Transverse colon (tissue), 4 donors: ENCODE measurements at regions not wholly inside any gene's neighbourhood (a gene's known extent, or its start where the extent isn't known, plus 50 kb on each side); places are given as distances from the start of the nearest gene placed in this dataset.
A peak's percentile ranks its signal among the peaks of the same experiment; 100 is the strongest.
"Not testable (repeated sequence)": the region's sequence is repeated elsewhere in the genome, so short reads cannot be mapped to it uniquely, and the experiment has no call there.

Source experiments
- DNase-seq: peaks from one replicate; pipeline ENCODE4 v3.0.0-alpha.2; 2019
- H3K27ac ChIP-seq, 4 donors: fragments of 200-600 bp; sonication (generic); 2 replicates each; pipeline ENCODE4 v1.5.1; 2016 to 2018; ENCODE audit warnings: inconsistent platforms in 4 of 4
- H3K27me3 ChIP-seq: fragments of 200-600 bp; sonication (generic); 2 replicates; pipeline ENCODE4 v1.5.1; 2017; ENCODE audit warnings: inconsistent platforms
- H3K36me3 ChIP-seq, 4 donors: fragments of 200-600 bp; sonication (generic); 2 replicates each; pipeline ENCODE4 v1.5.1; 2017 to 2019; ENCODE audit warnings: inconsistent platforms in 4 of 4
- H3K4me1 ChIP-seq, 4 donors: fragments of 200-600 bp; sonication (generic); 2 replicates each; pipeline ENCODE4 v1.5.1; 2017 to 2020; ENCODE audit warnings: inconsistent platforms in 4 of 4
- H3K4me3 ChIP-seq, 4 donors: fragments of 200-600 bp; sonication (generic); 1 replicate in 1 of 4; 2 replicates in 3 of 4; pipeline versions ENCODE4 v1.5.1 to v1.6.1; 2017 to 2019; ENCODE audit warnings: inconsistent platforms in 4 of 4
- H3K9me3 ChIP-seq, 2 donors: fragments of 200-600 bp; sonication (generic); 2 replicates each; pipeline ENCODE4 v1.5.1; 2017 to 2019; ENCODE audit warnings: inconsistent platforms in 2 of 2
- CTCF ChIP-seq, 5 experiments: fragments of 200-600 bp in 3 of 5; fragments of 450-650 bp in 2 of 5; sonication (generic) in 3 of 5; IDR thresholded peaks; 1 replicate in 2 of 5; 2 replicates in 3 of 5; pipeline ENCODE4 v1.5.1; 2016 to 2017; ENCODE audit warnings: antibody characterized with exemption in 5 of 5, inconsistent platforms in 3 of 5, mild to moderate bottlenecking in 2 of 5, moderate library complexity in 1 of 5
- EP300 ChIP-seq: sonication (generic); formaldehyde crosslinking; IDR thresholded peaks from one replicate; pipeline ENCODE4 v1.6.1; 2017; ENCODE audit warnings: antibody characterized with exemption, low read depth
- POLR2A ChIP-seq: fragments of 450-650 bp; IDR thresholded peaks from one replicate; pipeline ENCODE4 v1.6.1; 2016; ENCODE audit warnings: antibody characterized with exemption, mild to moderate bottlenecking, moderate library complexity
- POLR2AphosphoS5 ChIP-seq, 3 donors: sonication (generic); formaldehyde crosslinking; IDR thresholded peaks; one replicate each; pipeline ENCODE4 v1.6.1; 2016; ENCODE audit warnings: antibody characterized with exemption in 3 of 3
- WGBS, 2 donors: methylation state at CpG; one replicate each; pipeline ENCODE4 v1.1.5; 2018; ENCODE audit warnings: low coverage in 1 of 2; 5-methylcytosine and 5-hydroxymethylcytosine counted together
- in situ Hi-C, 4 donors: fragments of 200-750 bp; cut with MboI; loops; one replicate each; pipeline versions ENCODE4 v1.15.0 to v1.15.1; 2017; ENCODE audit warnings: low sequenced_read_pairs in 3 of 4, low pct_ligation_motif_present in 1 of 4, low pct_unique_long_range_greater_than_20kb in 1 of 4
- intact Hi-C: fragments of 100-400 bp; cut with DNase I; formaldehyde crosslinking; loops from one replicate; pipeline ENCODE4 v1.15.1; 2023; ENCODE audit warnings: low total_unique reads

- Histone ChIP-seq H3K4me3 (no peak overlapping the region), H3K27ac (no peak overlapping the region), H3K27me3 (no peaks in the 10 kb centered on the region), H3K4me1 (no peaks in the 10 kb centered on the region), H3K9me3 (no peaks in the 10 kb centered on the region), H3K36me3 (no peaks in the 10 kb centered on the region)
- in situ Hi-C loops, result no loop called here
- intact Hi-C loops, result no loop called here
- TF ChIP-seq POLR2A (no peak), CTCF (IDR thresholded peaks at IDR 0.05) (no peak), EP300 (no peak), POLR2AphosphoS5 (IDR thresholded peaks at IDR 0.05) (no peak)
- WGBS, 2 donors, result 90% methylated on average over 6 of the region's 6 CpGs; no CpG with 5 or more reads in 1 of the 2 donors
- no peak for DNase-seq
Observed at GRCh38 chr15:62250978-62251377, 85.9 kb upstream of the C2CD4B start.

GRCh38 chr15:62253294-62253693 lies 88.2 kb upstream of the C2CD4B start:
- H3K4me1 ChIP-seq, result no peaks in the 10 kb centered on the region
- no peak for DNase-seq
- H3K27ac ChIP-seq, result no peak overlapping the region
- H3K9me3 ChIP-seq, result no peaks in the 10 kb centered on the region
- H3K27me3 ChIP-seq, result no peaks in the 10 kb centered on the region
- intact Hi-C loops (no loop called here), in situ Hi-C loops (no loop called here)
- no peaks in the 10 kb centered on the region for H3K36me3 ChIP-seq
- TF ChIP-seq CTCF (IDR thresholded peaks at IDR 0.05) (no peak), POLR2AphosphoS5 (IDR thresholded peaks at IDR 0.05) (no peak), POLR2A (no peak)
- no peak overlapping the region for H3K4me3 ChIP-seq
- 76% methylated on average over 5 of the region's 5 CpGs; no CpG with 5 or more reads in 1 of the 2 donors for WGBS, 2 donors

- intact Hi-C loops, result no loop called here
- DNase-seq, result peak; percentile 75
- no peak for TF ChIP-seq POLR2AphosphoS5 (IDR thresholded peaks at IDR 0.05)
- TF ChIP-seq CTCF (IDR thresholded peaks at IDR 0.05), result peak; percentile 45 to 61 (median 55)
Observed at GRCh38 chr15:62254137-62254934, 89.3 kb upstream of the C2CD4B start.

GRCh38 chr15:62256430-62256829 lies 91.3 kb upstream of the C2CD4B start:
- 84 to 100% methylated on average over 2 of the region's 2 CpGs for WGBS, 2 donors
- DNase-seq, in situ Hi-C loops, H3K36me3 ChIP-seq, H3K4me3 ChIP-seq, intact Hi-C loops, H3K9me3 ChIP-seq, H3K27ac ChIP-seq, H3K27me3 ChIP-seq, H3K4me1 ChIP-seq: not testable (repeated sequence)

More at GRCh38 chr15:62254137-62254934, 89.3 kb upstream of the C2CD4B start:
- in situ Hi-C loops, result no loop called here
- no peak overlapping the region for H3K4me3 ChIP-seq
- no peak overlapping the region for H3K27ac ChIP-seq
- no peaks in the 10 kb centered on the region for H3K4me1 ChIP-seq
- no peaks in the 10 kb centered on the region for H3K36me3 ChIP-seq
- 30 to 100% methylated on average over 2 to 9 of the region's 11 CpGs for WGBS, 2 donors
- no peaks in the 10 kb centered on the region for H3K9me3 ChIP-seq
- no peaks in the 10 kb centered on the region for H3K27me3 ChIP-seq
